HepG2 (cell line): ENCODE measurements at regions not wholly inside any gene's neighbourhood (a gene's known extent, or its start where the extent isn't known, plus 50 kb on each side); places are given as distances from the start of the nearest gene placed in this dataset.
A peak's percentile ranks its signal among the peaks of the same experiment; 100 is the strongest.

Source experiments
- ATAC-seq: fragments of 200-7000 bp; cut with Tn5 transposase; 3 replicates; pipeline ENCODE4 v1.9.1; 2020; ENCODE audit warnings: mild to moderate bottlenecking, moderate library complexity
- BruUV-seq: library from RNA; stranded (reverse); fragments of 400-500 nt; replicated peaks from 2 replicates; lab custom pipeline; 2021; lab: Mats Ljungman, UMichigan
- CTCF ChIA-PET: fragments of 300-600 bp; formaldehyde crosslinking; extraction: SDS; loops from one replicate; lab custom pipeline; 2021; ENCODE audit warnings: low total read pairs, inconsistent platforms, low intra/inter-chr PET ratio; lab: Yijun Ruan, JAX
- POLR2A ChIA-PET: fragments of 350-600 bp; sonication (Branson Sonifier 250); formaldehyde crosslinking; loops from one replicate; lab custom pipeline; 2020; ENCODE audit warnings: antibody characterized with exemption, inconsistent platforms; lab: Yijun Ruan, JAX
- DNase-seq: peaks from one replicate; pipeline ENCODE4 v3.0.0-alpha.2; 2015; ENCODE audit warnings: low spot score
- FAIRE-seq: peaks from 3 replicates; lab custom pipeline; 2011; peaks lifted over from hg19 to GRCh38; lab: Jason Lieb, UNC
- H2AFZ ChIP-seq: one replicate; pipeline ENCODE4 v1.6.1; 2011; ENCODE audit warnings: low read length, inconsistent platforms
- H3K27ac ChIP-seq: fragments of 300-600 bp; 3 replicates; pipeline ENCODE4 v1.8.0; 2011; ENCODE audit warnings: mixed run types, mild to moderate bottlenecking, mixed read lengths, low read length, inconsistent platforms; ENCODE audit not compliant: insufficient read depth; ENCODE audit errors: extremely low read length
- H3K27me3 ChIP-seq, 2 experiments: fragments of 200-600 bp in 1 of 2; 2 replicates in 1 of 2; 3 replicates in 1 of 2; pipeline versions ENCODE4 v1.6.0 to v1.8.0; 2011; ENCODE audit warnings: low read length in 2 of 2, mild to moderate bottlenecking in 2 of 2, moderate library complexity in 2 of 2, inconsistent platforms in 1 of 2; ENCODE audit not compliant: insufficient read depth in 2 of 2, control insufficient read depth in 1 of 2
- H3K36me3 ChIP-seq, 2 experiments: fragments of 200-600 bp in 1 of 2; replicated peaks in 1 of 2; 2 replicates in 1 of 2; 3 replicates in 1 of 2; pipeline versions ENCODE4 v1.5.1 to v1.8.0; 2011; ENCODE audit warnings: low read length in 2 of 2, inconsistent platforms in 1 of 2; ENCODE audit not compliant: insufficient read depth in 2 of 2, control insufficient read depth in 1 of 2
- H3K4me1 ChIP-seq: 2 replicates; pipeline ENCODE4 v1.5.1; 2012; ENCODE audit warnings: low read length, inconsistent platforms; ENCODE audit not compliant: insufficient read depth
- H3K4me2 ChIP-seq: 2 replicates; pipeline ENCODE4 v1.6.0; 2011; ENCODE audit warnings: low read depth, low read length, inconsistent platforms
- H3K4me3 ChIP-seq, 3 experiments: fragments of 200-600 bp in 1 of 3; sonication (generic), shearing (Covaris generic) in 1 of 3; replicated peaks in 1 of 3; 2 replicates each; pipeline ENCODE4 v1.5.1; 2011 to 2016; ENCODE audit warnings: low read length in 3 of 3, inconsistent platforms in 2 of 3, low read depth in 2 of 3, mild to moderate bottlenecking in 2 of 3, control low read depth in 1 of 3, mixed read lengths in 1 of 3; ENCODE audit not compliant: insufficient read depth in 1 of 3
- H3K79me2 ChIP-seq: one replicate; pipeline ENCODE4 v1.6.1; 2011; ENCODE audit warnings: low read length, inconsistent platforms; ENCODE audit not compliant: insufficient read depth
- H3K9ac ChIP-seq: 2 replicates; pipeline ENCODE4 v1.6.0; 2011; ENCODE audit warnings: mild to moderate bottlenecking, low read depth, low read length, inconsistent platforms; ENCODE audit not compliant: insufficient read depth
- H3K9me3 ChIP-seq: 2 replicates; pipeline ENCODE4 v1.5.1; 2012; ENCODE audit warnings: mild to moderate bottlenecking, low read length
- H4K20me1 ChIP-seq: 2 replicates; pipeline ENCODE4 v1.6.0; 2011; ENCODE audit warnings: inconsistent platforms, mild to moderate bottlenecking, low read length, moderate library complexity; ENCODE audit not compliant: insufficient read depth
- HMGA1 ChIP-seq: sonication (generic); formaldehyde crosslinking; conservative IDR thresholded peaks from 2 replicates; pipeline ENCODE4 v1.4.0; 2020; ENCODE audit warnings: missing genetic modification reagents
- MBD4 ChIP-seq: IDR thresholded peaks from 2 replicates; pipeline ENCODE4 v1.6.1; 2012; ENCODE audit warnings: low read length, inconsistent platforms, borderline replicate concordance
- RAD21 ChIP-seq: fragments of 450-650 bp; formaldehyde crosslinking; IDR thresholded peaks from 2 replicates; pipeline ENCODE4 v1.5.0; 2020; ENCODE audit warnings: mild to moderate bottlenecking
- SMC3 ChIP-seq: IDR thresholded peaks from 2 replicates; pipeline ENCODE4 v1.6.1; 2011; ENCODE audit warnings: low read length, improper control_type of control experiment
- STAG1 ChIP-seq: sonication (generic); formaldehyde crosslinking; IDR thresholded peaks from 2 replicates; pipeline ENCODE4 v1.4.0; 2020; ENCODE audit warnings: missing genetic modification reagents
- ZNF614 ChIP-seq: IDR thresholded peaks from 2 replicates; pipeline ENCODE4 v1.6.1; 2018; ENCODE audit warnings: missing biosample characterization, missing genetic modification reagents, inconsistent platforms, borderline replicate concordance
- ZNF737 ChIP-seq: sonication (generic); formaldehyde crosslinking; IDR thresholded peaks from 2 replicates; pipeline ENCODE4 v1.5.0; 2020; ENCODE audit warnings: missing genetic modification reagents, mild to moderate bottlenecking, borderline replicate concordance
- ZNF775 ChIP-seq: sonication (generic); formaldehyde crosslinking; IDR thresholded peaks from 2 replicates; pipeline ENCODE4 v1.4.0; 2020; ENCODE audit warnings: missing genetic modification reagents, mild to moderate bottlenecking, moderate library complexity, borderline replicate concordance
- ZNF83 ChIP-seq: sonication (generic); formaldehyde crosslinking; IDR thresholded peaks from 2 replicates; pipeline ENCODE4 v1.4.0; 2020; ENCODE audit warnings: missing genetic modification reagents, mild to moderate bottlenecking, borderline replicate concordance
- WGBS: methylation state at CpG from one replicate; pipeline ENCODE4 v1.1.6; 2017; ENCODE audit warnings: low lambda C conversion rate; 5-methylcytosine and 5-hydroxymethylcytosine counted together
- in situ Hi-C: cut with HindIII; loops from 2 replicates; pipeline ENCODE4 v1.10.0; 2017; ENCODE audit warnings: low pct_unique_long_range_greater_than_20kb; ENCODE audit not compliant: extremely low pct_ligation_motif_present
- intact Hi-C: fragments of 100-400 bp; cut with micrococcal nuclease; formaldehyde crosslinking; loops from one replicate; pipeline ENCODE4 v1.10.0; 2022; ENCODE audit not compliant: unreplicated experiment
- TF ChIP-seq, protein P1 (sequence below), 2 experiments: fragments of 450-650 bp in 1 of 2; sonication (generic) in 1 of 2; formaldehyde crosslinking; IDR thresholded peaks; 2 replicates each; pipeline versions ENCODE4 v1.5.0 to v1.8.0; 2020 to 2022; ENCODE audit warnings: mild to moderate bottlenecking in 1 of 2, missing genetic modification reagents in 1 of 2
- TF ChIP-seq, protein P2 (sequence below): sonication (generic); formaldehyde crosslinking; IDR thresholded peaks from 2 replicates; pipeline ENCODE4 v1.5.0; 2020; ENCODE audit warnings: mild to moderate bottlenecking, missing genetic modification reagents, moderate library complexity

DNA sequence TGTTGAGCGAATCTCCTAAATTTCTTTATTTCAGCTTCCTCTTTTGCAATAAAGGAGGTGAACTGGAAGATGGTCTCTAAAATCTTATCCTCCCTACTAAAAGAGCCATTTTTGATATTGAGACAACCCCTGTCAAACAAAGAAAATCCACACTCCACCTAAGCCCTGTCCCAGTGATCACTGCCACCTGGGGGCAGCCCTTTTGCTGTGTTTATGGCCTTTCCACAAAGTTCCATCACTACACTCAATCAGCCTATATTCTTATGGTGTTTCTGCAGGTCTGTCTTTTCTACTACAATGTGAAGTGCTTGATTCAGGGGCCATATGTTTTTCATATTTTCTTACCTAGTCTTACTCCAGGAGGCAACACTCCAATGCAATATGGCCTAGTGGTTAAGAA lies 163.7 kb downstream of the BMP4 start:
- no peak overlapping the region for H3K4me2 ChIP-seq
- 97% methylated on average over 1 of the region's 1 CpG for WGBS

More for the DNA sequence above, 163.7 kb downstream of the BMP4 start:
- no peak overlapping the region for H3K27ac ChIP-seq
- TF ChIP-seq HMGA1 (CRISPR knock-in tag) = no peak
- peak; percentile 35; the same call in 1 of the 2 replicates for TF ChIP-seq SMC3
- peak; percentile 37; the same call in 1 of the 2 replicates for TF ChIP-seq RAD21 (CRISPR knock-in tag)
- TF ChIP-seq ZNF614 (CRISPR knock-in tag) = no peak
- no peak for TF ChIP-seq ZNF83
- TF ChIP-seq MBD4 = no peak
- TF ChIP-seq, protein P1, sequence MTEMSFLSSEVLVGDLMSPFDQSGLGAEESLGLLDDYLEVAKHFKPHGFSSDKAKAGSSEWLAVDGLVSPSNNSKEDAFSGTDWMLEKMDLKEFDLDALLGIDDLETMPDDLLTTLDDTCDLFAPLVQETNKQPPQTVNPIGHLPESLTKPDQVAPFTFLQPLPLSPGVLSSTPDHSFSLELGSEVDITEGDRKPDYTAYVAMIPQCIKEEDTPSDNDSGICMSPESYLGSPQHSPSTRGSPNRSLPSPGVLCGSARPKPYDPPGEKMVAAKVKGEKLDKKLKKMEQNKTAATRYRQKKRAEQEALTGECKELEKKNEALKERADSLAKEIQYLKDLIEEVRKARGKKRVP (CRISPR knock-in tag; IDR thresholded peaks at IDR 0.05) = no peak
- TF ChIP-seq, protein P2, sequence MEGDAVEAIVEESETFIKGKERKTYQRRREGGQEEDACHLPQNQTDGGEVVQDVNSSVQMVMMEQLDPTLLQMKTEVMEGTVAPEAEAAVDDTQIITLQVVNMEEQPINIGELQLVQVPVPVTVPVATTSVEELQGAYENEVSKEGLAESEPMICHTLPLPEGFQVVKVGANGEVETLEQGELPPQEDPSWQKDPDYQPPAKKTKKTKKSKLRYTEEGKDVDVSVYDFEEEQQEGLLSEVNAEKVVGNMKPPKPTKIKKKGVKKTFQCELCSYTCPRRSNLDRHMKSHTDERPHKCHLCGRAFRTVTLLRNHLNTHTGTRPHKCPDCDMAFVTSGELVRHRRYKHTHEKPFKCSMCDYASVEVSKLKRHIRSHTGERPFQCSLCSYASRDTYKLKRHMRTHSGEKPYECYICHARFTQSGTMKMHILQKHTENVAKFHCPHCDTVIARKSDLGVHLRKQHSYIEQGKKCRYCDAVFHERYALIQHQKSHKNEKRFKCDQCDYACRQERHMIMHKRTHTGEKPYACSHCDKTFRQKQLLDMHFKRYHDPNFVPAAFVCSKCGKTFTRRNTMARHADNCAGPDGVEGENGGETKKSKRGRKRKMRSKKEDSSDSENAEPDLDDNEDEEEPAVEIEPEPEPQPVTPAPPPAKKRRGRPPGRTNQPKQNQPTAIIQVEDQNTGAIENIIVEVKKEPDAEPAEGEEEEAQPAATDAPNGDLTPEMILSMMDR = peak; percentile 38
- peak; percentile 69 for TF ChIP-seq STAG1 (CRISPR knock-in tag)
- TF ChIP-seq ZNF775 = no peak
- no peak for TF ChIP-seq ZNF737 (CRISPR knock-in tag)
- DNase-seq = no peak
- no peak overlapping the region for H2AFZ ChIP-seq
- H3K4me3 ChIP-seq = no peak overlapping the region
- H3K36me3 ChIP-seq = no peaks in the 10 kb centered on the region
- ChIA-PET CTCF (no interaction called here), POLR2A (no interaction called here)
- H3K4me1 ChIP-seq = peaks cover 23% of the 10 kb centered on the region
- ATAC-seq = 0 out of 3 replicates have a peak, but pooled peaks have one; percentile 50
- no peaks in the 10 kb centered on the region for H3K9me3 ChIP-seq
- no peaks in the 10 kb centered on the region for H3K79me2 ChIP-seq
- H3K9ac ChIP-seq = no peak overlapping the region
- H4K20me1 ChIP-seq = no peaks in the 10 kb centered on the region
- intact Hi-C loops = no loop called here
- no peaks in the 10 kb centered on the region for H3K27me3 ChIP-seq
- BruUV-seq = no TSS peak
- in situ Hi-C loops = no loop called here
- no peak for FAIRE-seq
